RWPE1 (cell line): ENCODE measurements at regions not wholly inside any gene's neighbourhood (a gene's known extent, or its start where the extent isn't known, plus 50 kb on each side); places are given as distances from the start of the nearest gene placed in this dataset.
A peak's percentile ranks its signal among the peaks of the same experiment; 100 is the strongest.
"Not testable (repeated sequence)": the region's sequence is repeated elsewhere in the genome, so short reads cannot be mapped to it uniquely, and the experiment has no call there.

Experiments used
- CTCF ChIA-PET: fragments of 350-600 bp; sonication (Branson Sonifier 250); formaldehyde crosslinking; extraction: SDS; loops from one replicate; lab custom pipeline; 2021; lab: Yijun Ruan, JAX
- POLR2A ChIA-PET: fragments of 400-600 bp; formaldehyde crosslinking; extraction: SDS; loops from one replicate; lab custom pipeline; 2020; ENCODE audit warnings: antibody characterized with exemption; ENCODE audit not compliant: low non-redundant PET; lab: Yijun Ruan, JAX
- DNase-seq: peaks from one replicate; pipeline ENCODE4 v3.0.0; 2012; ENCODE audit warnings: low spot score
- H3K27ac ChIP-seq: fragments of 450-650 bp; 2 replicates; pipeline ENCODE4 v1.5.1; 2017
- CTCF ChIP-seq: fragments of 450-650 bp; conservative IDR thresholded peaks from 2 replicates; pipeline ENCODE4 v1.5.1; 2017; ENCODE audit warnings: low read depth, mild to moderate bottlenecking

- no peak for DNase-seq
- ChIA-PET POLR2A (no interaction called here), CTCF (no interaction called here)
- H3K27ac ChIP-seq: no peak overlapping the region
- TF ChIP-seq CTCF: no peak
Observed at GRCh38 chr13:68895696-68896095, 1211.9 kb upstream of the ATXN8OS start.

GRCh38 chr13:68893721-68894120 lies 1213.9 kb upstream of the ATXN8OS start:
- DNase-seq, POLR2A ChIA-PET, CTCF ChIA-PET, H3K27ac ChIP-seq: not testable (repeated sequence)

GRCh38 chr13:68892596-68892995 lies 1215.0 kb upstream of the ATXN8OS start:
- CTCF ChIA-PET, H3K27ac ChIP-seq, POLR2A ChIA-PET, DNase-seq: not testable (repeated sequence)

- DNase-seq, H3K27ac ChIP-seq, CTCF ChIA-PET, POLR2A ChIA-PET: not testable (repeated sequence)
Observed at GRCh38 chr13:68890101-68890500, 1217.5 kb upstream of the ATXN8OS start.

- H3K27ac ChIP-seq: no peak overlapping the region
- no peak for TF ChIP-seq CTCF
- ChIA-PET CTCF (no interaction called here), POLR2A (no interaction called here)
- DNase-seq: no peak
Observed at GRCh38 chr13:68888832-68889231, 1218.8 kb upstream of the ATXN8OS start.

GRCh38 chr13:68872338-68872737 lies 1235.3 kb upstream of the ATXN8OS start:
- H3K27ac ChIP-seq: no peak overlapping the region
- CTCF ChIA-PET: no interaction called here
- DNase-seq: peak; percentile 16
- POLR2A ChIA-PET: no interaction called here
- TF ChIP-seq CTCF: no peak

GRCh38 chr13:68851026-68851425 lies 1256.6 kb upstream of the ATXN8OS start:
- CTCF ChIA-PET: interaction anchor here (0.7 kb wide), 1 partner anchor 16 kb away, joined by 4 read pairs; no protein-coding TSS in a partner anchor
- no peak for DNase-seq
- TF ChIP-seq CTCF: no peak
- POLR2A ChIA-PET: no interaction called here
- H3K27ac ChIP-seq: no peak overlapping the region

- no peak overlapping the region for H3K27ac ChIP-seq
- ChIA-PET POLR2A (no interaction called here), CTCF (no interaction called here)
- TF ChIP-seq CTCF: no peak
- DNase-seq: no peak
Observed at GRCh38 chr13:68850160-68850559, 1257.5 kb upstream of the ATXN8OS start.
